GM21367 (cell line): ENCODE measurements at regions not wholly inside any gene's neighbourhood (a gene's known extent, or its start where the extent isn't known, plus 50 kb on each side); places are given as distances from the start of the nearest gene placed in this dataset.

Experiments
- ATAC-seq: cut with Tn5 transposase; IDR thresholded peaks from one replicate; pipeline ENCODE4 v1.9.1; 2021; ENCODE audit not compliant: unreplicated experiment

DNA sequence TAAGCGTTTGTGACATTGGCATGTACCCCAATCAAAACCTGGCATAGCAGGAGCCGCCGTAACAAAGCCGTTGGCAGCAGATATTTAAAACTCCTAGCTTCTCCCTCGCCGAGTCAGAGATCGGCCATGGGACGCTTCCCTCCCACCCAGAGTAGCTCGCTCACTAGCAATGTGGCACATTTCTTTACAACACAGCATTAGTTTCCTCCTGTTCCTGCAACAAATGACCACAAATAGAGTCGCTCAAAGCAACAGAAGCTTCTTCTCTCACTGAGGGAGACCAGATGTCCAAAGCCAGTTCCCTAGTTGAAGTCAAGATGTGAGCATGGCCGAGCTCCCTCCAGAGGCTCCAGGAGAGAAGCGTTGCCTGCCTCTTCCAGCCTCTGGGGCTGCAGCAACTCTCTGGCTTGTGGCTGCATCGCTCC lies 106.7 kb downstream of the RBFOX3 start:
- no peak for ATAC-seq

DNA sequence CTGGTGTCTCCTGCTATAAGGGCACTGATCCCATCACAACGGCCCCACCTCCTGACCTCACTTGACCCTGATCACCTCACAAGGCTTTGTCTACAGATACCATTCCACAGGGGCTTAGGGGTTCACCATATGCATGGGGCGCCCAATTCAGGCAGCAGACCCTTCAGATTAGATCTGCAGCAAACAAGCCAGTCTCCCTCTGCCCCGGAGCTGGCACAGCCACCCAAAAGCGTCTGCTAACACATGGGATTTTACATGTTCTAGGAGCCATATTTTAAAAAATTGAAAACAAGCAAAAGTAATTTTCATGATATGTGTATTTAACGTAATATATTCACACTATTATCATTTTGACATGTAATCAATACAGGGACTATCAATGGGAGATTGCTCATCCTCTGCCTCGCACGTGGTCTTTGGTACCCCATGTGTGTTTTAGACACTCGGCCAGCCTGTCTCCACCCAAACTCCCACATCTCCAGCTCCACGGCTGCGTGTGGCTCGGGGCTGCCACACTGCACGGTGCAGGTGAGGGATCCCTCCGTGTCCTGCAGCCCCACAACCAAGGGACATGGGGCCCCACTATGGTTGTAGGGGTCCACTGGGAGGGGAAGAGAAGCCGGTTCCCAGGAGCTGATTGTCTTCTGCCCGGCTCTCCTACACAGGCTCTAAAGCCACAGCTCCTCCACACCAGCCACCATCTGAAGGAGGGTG lies 107.6 kb downstream of the RBFOX3 start:
- no peak for ATAC-seq

DNA sequence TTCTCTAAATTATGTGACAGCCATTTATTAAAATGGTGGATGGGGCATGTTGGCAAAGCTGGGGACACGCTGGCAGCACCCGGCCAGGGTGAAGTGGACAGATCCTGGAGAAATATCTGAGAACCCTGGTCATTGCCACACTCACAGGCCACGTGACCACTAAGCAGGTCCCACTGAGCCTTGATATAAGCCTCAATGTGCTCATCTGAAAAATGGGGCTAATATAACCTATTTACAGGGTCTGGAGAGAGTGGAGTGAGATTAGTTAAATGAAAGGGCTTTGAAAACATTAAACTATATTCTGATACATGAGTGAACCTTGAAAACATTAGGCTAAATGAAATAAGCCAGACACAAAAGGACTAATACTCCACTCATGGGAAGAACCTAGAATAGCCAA lies 108.9 kb downstream of the RBFOX3 start:
- no peak for ATAC-seq

DNA sequence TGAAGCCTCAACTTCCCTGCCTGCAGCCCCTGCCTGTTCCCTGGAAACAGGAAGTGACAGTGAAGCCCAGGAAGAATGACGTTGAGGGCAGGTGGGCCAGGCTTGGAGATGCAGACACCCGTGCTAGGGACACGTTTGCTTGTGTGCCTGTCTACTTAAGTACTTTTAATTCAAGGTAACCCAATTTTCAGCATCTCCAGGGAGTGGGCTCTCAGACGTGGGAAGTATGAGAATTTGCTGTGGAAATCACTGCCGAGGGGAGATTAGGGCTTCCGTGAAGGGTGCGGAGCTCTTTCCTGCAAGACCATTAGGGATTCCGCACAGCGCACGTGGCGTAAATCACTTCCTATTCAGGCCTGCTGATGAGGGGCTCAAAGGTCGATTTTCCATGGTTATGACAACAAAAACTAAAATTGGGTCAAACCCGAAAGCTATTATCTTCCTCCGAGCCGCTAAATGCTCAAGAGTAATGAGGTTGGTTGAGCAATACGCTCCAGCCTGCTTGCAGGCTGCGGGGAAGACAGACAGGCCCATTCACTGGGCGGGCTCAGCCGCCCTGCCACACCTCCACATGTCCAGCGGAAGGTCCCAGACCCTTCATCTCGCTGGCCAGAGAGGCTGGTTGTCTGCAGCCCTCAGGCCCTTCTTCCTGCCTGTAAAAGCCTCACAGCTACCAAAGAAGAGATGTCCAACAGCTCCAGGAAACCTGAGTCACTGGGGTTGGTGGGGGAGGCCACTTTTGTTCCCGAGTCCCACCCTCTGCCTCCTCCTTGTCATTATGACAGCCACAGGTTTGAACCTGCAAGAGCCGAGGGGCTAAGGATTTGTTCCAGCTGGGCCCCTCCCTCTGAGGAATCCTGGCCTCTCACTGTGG lies 109.9 kb downstream of the RBFOX3 start:
- ATAC-seq: no peak

DNA sequence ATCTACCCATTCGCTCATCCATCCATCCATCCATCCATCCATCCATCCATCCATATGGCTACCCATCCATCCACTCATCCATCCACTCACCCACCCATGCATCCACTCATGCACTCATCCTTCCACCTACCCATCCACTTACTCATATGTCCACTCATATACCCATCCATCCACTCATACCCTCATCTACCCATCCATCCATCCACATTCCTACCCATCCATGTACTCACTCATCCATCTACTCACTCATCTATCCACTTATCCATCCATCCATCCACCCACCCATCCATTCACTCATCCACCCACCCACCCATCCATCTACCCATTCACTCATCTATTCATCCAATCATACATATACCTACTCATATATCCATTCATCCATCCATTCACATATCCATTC lies 112.0 kb downstream of the RBFOX3 start:
- no peak for ATAC-seq

DNA sequence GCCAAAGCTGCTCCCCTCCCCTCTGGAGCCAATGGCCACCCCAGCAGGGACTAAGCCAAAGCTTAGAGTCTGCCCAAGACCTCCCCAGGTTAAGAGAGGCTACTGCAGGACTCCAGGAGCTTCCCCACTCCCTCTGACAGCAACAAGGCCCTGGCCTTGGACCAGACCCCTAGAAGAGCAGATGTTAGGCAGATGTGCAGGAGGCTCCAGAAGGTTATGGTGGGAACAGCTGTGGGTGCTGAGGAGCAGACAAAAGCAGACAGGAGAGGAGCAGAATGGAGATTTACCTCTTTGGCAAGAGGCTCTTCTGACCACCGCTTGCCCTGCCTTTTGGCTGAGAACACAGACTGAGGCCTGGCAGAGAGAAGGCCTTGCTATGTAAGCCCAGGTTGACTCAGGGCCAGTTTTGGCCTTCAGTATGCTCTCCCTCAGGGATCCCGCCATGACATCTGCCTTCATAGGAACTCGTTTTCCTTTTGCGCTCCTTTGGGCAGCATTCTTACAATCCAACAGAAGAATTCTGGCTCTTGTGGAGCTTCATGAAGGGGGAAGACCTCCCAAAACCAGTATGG lies 113.0 kb downstream of the RBFOX3 start:
- ATAC-seq: no peak

DNA sequence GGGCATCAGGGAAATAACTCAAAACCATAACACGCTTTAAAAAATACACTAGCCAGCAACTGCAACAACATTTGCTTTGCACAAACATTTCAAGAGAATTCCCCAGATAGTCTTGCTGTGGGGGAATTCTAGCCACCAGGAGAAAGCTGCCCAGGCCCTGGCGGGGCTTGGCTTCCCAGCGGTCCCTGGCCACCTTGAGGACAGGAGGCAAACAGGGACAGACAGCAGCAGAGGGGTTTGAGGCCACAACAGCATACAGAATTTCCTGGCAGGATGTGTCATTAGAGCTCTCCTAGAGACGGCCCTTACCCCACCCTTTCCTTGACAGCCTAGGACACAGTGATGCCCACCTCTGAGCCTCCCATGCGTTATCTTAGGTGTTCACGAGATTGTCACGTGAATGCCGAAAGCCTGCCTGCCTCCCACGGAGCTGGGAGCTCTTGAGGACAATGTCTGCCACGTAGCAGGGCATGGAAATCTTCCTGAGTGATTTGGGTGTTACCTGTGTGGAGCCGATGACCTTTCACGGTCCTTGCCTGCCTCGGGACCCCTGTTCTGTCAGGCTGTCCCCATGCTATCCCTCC lies 114.3 kb downstream of the RBFOX3 start:
- no peak for ATAC-seq

DNA sequence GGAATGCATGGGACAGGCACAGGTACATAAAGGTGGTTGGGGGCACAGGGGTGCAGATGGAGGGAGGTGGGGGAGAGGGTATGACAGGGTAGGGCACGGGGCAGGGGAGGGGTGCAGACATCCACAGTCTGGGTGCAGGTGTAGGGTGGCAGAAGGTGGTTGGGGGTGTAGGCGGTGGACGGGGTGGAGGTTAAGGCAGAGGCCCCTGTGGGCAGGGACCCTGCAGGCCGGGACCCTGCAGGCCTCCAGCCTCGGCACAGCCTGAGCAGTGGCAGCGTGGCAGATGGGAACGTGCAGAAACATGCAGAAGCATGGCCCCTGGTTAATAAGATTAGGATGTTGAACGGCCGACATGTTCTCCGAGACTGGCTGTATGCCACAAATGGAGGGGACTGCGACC lies 115.2 kb downstream of the RBFOX3 start:
- ATAC-seq: no peak

DNA sequence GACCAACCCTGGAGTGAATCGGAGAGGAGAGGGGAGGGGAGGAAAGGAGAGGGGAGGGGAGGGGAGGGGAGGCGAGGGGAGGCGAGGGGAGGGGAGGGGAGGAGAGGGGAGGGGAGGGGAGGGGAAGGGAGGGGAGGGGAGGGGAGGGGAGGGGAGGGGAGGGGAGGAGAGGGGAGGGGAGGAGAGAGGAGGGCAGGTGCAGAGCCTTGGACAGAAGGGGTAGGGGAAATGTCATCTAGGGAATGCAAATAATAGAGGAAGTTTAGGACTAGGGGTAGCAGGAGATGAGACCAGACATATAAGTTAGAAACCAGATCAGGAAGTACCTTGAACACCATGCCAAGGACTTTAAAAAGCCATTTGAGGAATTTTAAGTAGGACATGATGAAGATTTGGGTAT lies 119.8 kb downstream of the RBFOX3 start:
- ATAC-seq: no peak

DNA sequence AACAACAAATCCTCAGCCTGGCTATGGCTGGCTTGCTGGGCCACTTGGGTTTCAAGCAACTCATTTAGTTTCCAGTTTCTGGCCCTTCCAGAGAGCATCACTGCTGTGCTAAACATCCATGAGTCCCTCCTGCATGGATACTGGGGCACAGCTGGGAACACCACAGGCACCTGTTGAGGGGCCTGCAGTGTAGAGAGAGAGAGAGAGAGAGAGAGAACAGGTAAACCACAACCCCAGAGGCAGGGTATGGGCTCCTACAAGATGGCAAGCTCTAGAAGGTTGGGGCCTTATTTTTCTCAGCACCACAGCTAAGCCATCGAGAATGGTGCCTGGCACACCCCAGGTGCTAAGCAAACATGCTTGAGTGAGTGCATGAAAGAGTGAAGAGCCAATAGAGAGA lies 120.3 kb downstream of the RBFOX3 start:
- no peak for ATAC-seq

DNA sequence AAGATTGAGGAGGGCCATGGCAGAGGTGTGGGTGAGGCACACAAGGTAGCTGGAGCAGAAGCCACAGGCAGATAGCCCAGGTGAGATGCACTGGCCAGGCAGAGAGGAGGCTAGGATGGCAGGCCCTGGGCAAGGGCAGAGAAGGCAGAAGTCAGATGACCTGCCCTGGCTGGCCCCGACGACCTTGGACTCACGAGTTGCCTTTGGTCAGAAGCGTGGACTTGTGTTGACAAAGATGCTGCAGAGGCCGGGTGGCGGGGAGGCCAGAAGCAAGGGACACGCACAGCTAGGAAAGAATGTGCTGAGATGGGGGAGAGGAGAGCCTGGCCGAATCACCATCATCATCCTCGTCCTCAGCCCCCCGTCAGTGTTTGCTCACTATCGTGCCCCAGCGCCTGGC lies 123.7 kb downstream of the RBFOX3 start:
- no peak for ATAC-seq

DNA sequence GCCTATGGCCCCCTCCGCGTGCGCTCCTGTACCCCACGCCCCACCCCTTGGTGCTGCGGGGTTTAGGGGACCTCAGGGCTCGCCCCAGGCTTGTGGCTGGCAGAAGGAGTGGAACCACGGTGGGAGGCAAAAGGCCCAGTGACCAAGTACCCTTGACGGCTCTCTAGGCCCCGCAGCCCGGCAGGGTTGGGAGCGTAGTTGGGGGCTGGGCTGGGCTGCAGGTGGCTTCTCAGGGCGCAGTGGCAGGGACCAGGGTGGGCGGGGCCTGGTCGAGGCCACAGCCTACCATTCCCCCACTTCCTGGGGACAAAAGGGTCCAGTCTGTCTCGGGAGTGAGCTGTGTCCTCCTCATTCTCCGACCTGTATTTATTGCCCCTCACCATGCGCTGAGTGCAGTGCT lies 124.9 kb downstream of the RBFOX3 start:
- no peak for ATAC-seq

DNA sequence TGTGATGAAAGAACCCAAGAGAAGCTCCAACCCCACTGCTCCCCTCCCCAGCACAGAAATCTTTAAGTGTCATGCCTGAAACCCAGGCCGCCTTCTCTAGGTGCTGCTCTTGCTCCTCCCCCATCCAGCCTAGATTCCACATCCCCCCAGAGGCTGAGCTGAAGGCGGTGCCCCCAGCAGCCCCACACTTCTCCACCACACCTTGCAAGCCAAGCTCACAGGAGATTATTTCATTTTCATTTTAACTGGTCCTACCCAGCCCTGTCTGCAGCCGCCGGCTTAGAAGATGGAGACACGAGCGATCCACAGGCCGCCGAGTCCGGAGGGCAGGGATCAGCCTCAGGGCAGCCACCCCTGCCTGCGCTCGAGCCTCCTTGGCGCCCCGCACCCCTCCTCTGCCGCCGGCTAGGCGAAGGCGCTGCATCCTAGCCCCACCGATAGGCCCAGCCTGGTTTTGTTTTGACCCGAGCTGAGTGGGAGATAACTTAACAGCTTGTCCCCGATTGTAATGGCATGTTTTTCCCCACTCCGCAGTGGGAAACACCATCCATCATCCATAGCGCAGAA lies 125.3 kb downstream of the RBFOX3 start:
- ATAC-seq: no peak

DNA sequence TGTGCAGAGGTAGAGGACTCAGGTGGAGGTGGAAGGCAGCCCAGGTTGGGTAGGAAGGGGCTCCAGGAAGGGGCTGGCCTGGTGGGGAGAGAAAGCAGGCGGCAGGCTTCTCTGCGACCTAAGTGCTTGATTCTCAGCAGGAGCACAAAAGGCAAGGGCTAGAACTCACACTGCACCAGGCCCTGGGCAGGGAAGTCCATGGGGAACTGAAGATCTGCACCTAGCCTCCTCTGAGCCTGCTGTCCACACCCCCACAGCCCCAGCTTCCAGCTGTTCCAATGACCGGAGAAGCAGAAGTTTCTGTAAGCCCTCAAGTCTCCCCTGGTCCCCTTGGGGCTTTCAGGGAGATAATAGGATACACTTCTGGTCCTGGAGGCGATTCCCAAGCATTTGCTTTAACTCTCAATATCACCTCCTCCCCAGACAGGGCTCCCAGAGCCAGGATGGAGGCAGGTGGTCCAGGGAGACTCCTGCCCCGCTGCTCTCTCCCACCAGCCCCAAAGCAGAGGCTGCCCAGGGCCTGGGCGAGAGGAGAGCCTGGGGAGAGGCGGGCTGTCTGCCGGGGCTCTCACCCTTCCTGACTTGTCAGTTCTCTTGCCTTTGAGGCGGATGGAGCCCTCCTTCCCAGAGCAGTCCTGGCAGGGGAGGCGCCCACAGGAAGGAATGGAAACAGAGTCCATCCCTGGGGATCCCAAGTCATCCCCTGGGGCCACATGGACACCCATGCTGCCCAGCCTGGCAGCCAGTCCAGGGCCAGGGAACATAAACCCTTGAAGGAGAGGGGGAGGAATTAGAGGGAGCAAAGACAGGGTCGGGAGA lies 126.0 kb downstream of the RBFOX3 start:
- no peak for ATAC-seq

DNA sequence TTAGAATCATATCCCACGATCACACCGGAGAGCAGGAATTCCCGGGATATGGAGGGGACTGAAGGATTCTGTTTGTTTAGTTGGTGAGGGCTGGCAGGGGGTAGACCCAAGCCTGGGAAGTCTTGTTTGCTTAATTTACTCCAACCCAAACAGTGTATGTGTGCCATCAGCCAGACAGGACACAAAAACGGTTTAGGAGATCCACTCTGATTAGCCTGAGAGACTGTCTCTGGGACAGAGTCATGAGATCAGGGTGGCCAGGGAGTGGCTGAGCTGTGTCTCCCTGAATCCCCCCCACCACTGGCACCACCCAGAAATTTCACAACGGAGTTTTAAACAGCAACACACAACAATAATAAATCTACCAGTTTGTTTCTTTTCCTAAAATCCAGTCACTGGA lies 127.0 kb downstream of the RBFOX3 start:
- no peak for ATAC-seq

DNA sequence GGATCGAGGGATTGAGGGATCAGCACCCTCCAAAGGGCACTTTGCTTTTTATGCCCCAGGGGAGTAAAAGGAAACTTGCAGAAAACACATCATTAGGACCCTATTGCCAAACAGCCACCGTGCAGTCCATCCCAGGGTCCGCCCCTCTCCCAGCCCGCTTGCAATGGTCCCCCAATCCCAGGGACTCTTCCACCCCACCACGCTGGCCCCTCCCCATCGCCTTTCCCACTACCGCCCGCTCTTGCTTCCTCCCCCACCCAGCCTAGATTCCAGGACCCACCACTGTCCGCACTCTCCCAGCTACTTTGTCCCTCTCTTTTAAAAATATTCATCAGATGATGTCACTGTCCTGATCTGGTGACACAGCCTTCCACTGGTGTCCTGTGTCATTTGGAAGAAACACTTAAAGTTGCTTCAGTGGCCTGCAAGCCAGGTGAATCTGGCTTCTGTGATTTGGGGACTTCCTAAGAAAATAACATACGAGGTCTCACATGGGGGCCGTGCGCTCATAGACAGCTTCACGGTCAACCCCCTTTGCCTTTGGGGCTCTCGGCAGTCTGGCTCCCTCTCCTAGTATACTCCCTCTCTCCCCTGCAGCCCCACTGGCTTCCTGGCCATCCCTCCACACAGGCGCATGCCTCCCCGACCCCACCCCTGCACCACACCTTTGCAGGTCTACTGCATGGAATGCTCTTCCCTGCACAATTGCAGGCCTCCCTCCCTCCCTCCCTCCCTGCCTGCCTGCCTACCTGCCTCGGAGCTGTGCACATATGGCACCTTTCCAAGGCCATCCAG lies 127.9 kb downstream of the RBFOX3 start:
- ATAC-seq: no peak

DNA sequence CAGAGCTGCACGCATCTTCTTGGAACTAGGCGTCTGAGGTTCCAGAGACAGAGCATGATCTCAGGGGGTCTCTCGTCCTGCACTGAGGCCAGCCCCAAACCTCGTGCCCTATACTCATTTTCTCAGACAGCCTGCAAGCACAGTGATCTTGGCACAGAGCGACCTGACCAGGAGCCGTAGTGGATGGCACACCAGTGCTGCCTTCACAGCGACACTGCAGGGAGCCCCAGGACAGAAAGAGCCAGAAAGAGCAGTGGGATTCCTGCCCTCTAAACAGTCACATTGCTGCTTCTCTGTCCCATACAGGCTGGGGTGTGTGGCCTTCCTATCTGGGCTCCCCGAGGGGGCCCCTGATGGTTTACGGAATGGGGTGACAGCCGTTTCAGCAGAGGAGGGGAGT lies 131.0 kb downstream of the RBFOX3 start:
- no peak for ATAC-seq

DNA sequence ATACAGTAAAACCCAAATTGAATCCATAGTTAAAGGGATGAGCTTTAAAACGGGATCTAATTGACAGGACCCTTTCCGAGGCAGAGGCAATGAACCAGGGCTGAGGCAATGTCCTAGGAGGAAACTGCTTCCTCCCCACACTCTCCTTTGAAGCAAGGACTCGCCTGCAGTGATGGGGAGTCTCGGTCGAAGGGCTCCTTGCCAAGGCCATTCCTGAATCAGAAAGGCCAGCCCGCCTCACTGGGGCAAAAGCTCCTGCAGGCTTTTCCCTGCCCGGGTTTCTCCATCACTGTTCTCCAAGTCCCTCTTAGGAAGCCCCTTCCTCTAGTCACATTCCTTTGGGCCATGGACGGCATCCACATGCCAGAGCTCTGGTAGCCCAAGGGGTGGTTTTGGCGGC lies 132.0 kb downstream of the RBFOX3 start:
- no peak for ATAC-seq

DNA sequence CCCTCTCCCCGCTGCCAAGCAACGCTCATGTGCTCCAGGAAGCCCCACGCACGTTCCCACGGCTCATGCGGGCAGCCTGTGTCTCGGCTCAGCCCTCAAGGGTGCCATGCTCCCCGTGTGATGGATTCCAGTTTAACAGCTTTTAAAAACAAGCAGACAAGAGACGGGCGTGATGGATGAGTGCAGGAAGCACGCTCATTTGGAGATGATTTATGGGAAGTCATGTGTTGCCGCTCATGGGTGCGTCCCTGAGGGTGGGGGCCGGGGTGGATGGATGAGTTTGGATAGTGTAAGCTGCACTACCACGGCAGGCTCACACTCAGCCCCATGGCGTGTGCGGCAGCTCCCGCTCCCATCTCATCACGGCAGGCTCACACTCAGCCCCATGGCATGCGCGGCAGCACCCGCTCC lies 132.8 kb downstream of the RBFOX3 start:
- ATAC-seq: no peak
